PFSK-1 (cell line): ENCODE measurements at regions not wholly inside any gene's neighbourhood (a gene's known extent, or its start where the extent isn't known, plus 50 kb on each side); places are given as distances from the start of the nearest gene placed in this dataset.

Experiments
- FOXP2 ChIP-seq: optimal IDR thresholded peaks from 2 replicates; pipeline ENCODE3; 2011; ENCODE audit warnings: borderline replicate concordance, control low read depth, inconsistent platforms; ENCODE audit not compliant: insufficient read depth; ENCODE audit errors: extremely low read length, extremely low read depth
- POLR2AphosphoS5 ChIP-seq: IDR thresholded peaks from 2 replicates; pipeline ENCODE4 v1.6.1; 2012; ENCODE audit warnings: low read depth, mild to moderate bottlenecking, control low read depth, low read length, moderate library complexity
- REST ChIP-seq, 2 experiments: IDR thresholded peaks; 2 replicates each; pipeline versions ENCODE4 v1.6.1 to v1.8.0; 2011 to 2012; ENCODE audit warnings: low read depth in 2 of 2, low read length in 2 of 2, control low read depth in 1 of 2, inconsistent platforms in 1 of 2, mild to moderate bottlenecking in 1 of 2, moderate library complexity in 1 of 2; ENCODE audit not compliant: insufficient read depth in 1 of 2
- SIN3A ChIP-seq: IDR thresholded peaks from 2 replicates; pipeline ENCODE4 v1.6.1; 2012; ENCODE audit warnings: mild to moderate bottlenecking, low read length, moderate library complexity, borderline replicate concordance; ENCODE audit not compliant: insufficient read depth
- TAF1 ChIP-seq: IDR thresholded peaks from 2 replicates; pipeline ENCODE4 v1.6.1; 2012; ENCODE audit warnings: low read length, control low read depth, borderline replicate concordance; ENCODE audit not compliant: insufficient read depth

- TF ChIP-seq POLR2AphosphoS5 (no peak), REST (IDR thresholded peaks at IDR 0.05; ENCODE audit: insufficient read depth in 1 of 2, low read depth in 2 of 2, low read length in 2 of 2) (no peak), TAF1 (no peak), FOXP2 (no peak), SIN3A (no peak)
These were observed 185.8 kb upstream of the RAG2 start for GRCh38 chr11:36783808-36784207.
